HL-60 (cell line): ENCODE measurements at regions not wholly inside any gene's neighbourhood (a gene's known extent, or its start where the extent isn't known, plus 50 kb on each side); places are given as distances from the start of the nearest gene placed in this dataset.

Experiments used
- DNase-seq, 2 experiments: peaks; one replicate each; pipeline ENCODE4 v3.0.0-alpha.2; 2010 to 2020; ENCODE audit warnings: low read depth in 1 of 2, low spot score in 1 of 2
- H3K27ac ChIP-seq: fragments of 250-450 bp; sonication (Bioruptor Pico); replicated peaks from 2 replicates; pipeline ENCODE4 v1.5.1; 2020; ENCODE audit warnings: mild to moderate bottlenecking, moderate library complexity
- H3K27me3 ChIP-seq: fragments of 250-450 bp; sonication (Bioruptor Pico); 2 replicates; pipeline ENCODE4 v1.5.1; 2021; ENCODE audit warnings: mild to moderate bottlenecking, moderate library complexity; ENCODE audit not compliant: insufficient read depth, poor library complexity, severe bottlenecking
- H3K4me3 ChIP-seq: replicated peaks from 2 replicates; pipeline ENCODE4 v1.5.1; 2011; ENCODE audit warnings: mild to moderate bottlenecking, control low read depth, low read length; ENCODE audit not compliant: insufficient read depth
- CTCF ChIP-seq: IDR thresholded peaks from one replicate; pipeline ENCODE4 v1.5.1; 2011; ENCODE audit warnings: low read length, control low read depth, inconsistent platforms; ENCODE audit not compliant: insufficient read depth
- GABPA ChIP-seq: IDR thresholded peaks from 2 replicates; pipeline ENCODE4 v1.6.1; 2012; ENCODE audit warnings: low read depth
- POLR2AphosphoS5 ChIP-seq: IDR thresholded peaks from 2 replicates; pipeline ENCODE4 v1.6.1; 2012; ENCODE audit warnings: low read depth
- REST ChIP-seq: IDR thresholded peaks from 2 replicates; pipeline ENCODE4 v1.6.1; 2012; ENCODE audit warnings: low read depth; ENCODE audit not compliant: insufficient replicate concordance
- SPI1 ChIP-seq: IDR thresholded peaks from 2 replicates; pipeline ENCODE4 v1.6.1; 2012; ENCODE audit warnings: low read depth, mild to moderate bottlenecking, borderline replicate concordance

GRCh38 chr9:107816561-107817021, 327.0 kb upstream of the KLF4 start:
- no peak for DNase-seq
- Histone ChIP-seq H3K4me3 (no peak overlapping the region), H3K27me3 (peaks cover 2% of the 10 kb centered on the region), H3K27ac (no peak overlapping the region)
- TF ChIP-seq POLR2AphosphoS5 (no peak), CTCF (no peak), SPI1 (no peak), GABPA (no peak), REST (no peak)

- Histone ChIP-seq H3K27me3 (peaks cover 2% of the 10 kb centered on the region), H3K4me3 (no peak overlapping the region), H3K27ac (no peak overlapping the region)
- TF ChIP-seq GABPA (no peak), SPI1 (no peak), CTCF (no peak), REST (no peak), POLR2AphosphoS5 (no peak)
- DNase-seq, result no peak
Observed at GRCh38 chr9:107815782-107816560, 326.4 kb upstream of the KLF4 start.

GRCh38 chr9:107813287-107813686, 323.7 kb upstream of the KLF4 start:
- Histone ChIP-seq H3K27me3 (no peaks in the 10 kb centered on the region), H3K27ac (no peak overlapping the region), H3K4me3 (no peak overlapping the region)
- DNase-seq, result no peak
- TF ChIP-seq SPI1, result no peak
- no peak for TF ChIP-seq POLR2AphosphoS5
- no peak for TF ChIP-seq CTCF
- TF ChIP-seq GABPA, result no peak
- no peak for TF ChIP-seq REST
